NCI-H69 (cell line): ENCODE measurements at regions not wholly inside any gene's neighbourhood (a gene's known extent, or its start where the extent isn't known, plus 50 kb on each side); places are given as distances from the start of the nearest gene placed in this dataset.
"Not testable (repeated sequence)": the region's sequence is repeated elsewhere in the genome, so short reads cannot be mapped to it uniquely, and the experiment has no call there.

Experiments
- DNase-seq: peaks from one replicate; lab custom pipeline; 2025; lab: John Stamatoyannopoulos, UW

DNA sequence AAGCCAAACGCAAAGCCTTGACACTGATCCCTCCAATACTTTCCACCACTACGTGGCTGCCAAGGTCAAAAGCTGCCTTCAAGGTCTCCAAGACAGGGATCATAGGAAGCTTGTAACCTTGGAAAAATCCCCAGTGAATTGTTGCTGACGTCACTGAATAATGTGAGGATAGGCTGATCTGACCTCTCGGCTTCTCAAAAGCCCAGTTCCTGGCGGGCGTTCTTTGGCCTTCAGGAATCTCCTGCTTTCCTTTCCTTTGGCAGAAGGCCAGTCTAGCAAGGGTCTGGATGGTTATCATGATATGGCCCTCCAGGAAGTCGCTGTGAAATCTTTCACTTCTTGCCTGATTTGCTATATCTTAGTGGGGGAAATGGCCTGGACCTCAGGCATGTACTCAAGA, 61.4 kb upstream of the TNFAIP3 start:
- DNase-seq, result no peak

DNA sequence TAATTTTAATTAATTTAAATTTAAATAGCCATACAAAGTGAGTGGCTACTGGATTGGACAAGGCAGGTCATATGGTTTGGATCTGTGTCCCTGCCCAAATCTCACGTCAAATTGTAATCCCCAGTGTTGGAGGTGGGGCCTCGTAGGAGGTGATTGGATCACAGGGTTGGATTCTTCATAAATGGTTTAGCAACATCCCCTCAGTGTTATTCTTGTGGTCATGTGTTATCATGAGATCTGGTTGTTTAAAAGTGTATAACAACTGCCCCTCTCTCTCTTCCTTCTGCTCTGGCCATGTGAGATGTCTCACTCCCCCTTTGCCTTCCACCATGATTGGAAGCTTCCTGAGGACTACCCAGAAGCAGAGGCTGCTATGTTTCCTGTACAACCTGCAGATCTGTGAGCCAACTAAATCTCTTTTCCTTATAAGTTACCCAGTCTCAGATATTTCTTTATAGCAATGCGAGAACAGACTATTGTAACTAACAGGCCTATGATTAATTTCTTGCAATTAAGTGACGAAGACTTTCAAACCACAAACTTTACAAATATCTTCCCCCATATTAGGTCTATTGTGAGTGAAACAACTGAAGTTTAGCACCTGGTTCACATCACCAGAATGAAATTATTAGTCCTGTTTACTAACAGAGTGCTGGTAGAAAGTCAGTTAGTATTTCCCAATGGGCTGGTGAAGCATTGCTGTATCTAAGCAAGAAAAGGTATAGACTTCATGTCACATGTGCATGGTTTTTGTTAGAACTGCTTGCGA, 60.0 kb upstream of the TNFAIP3 start:
- DNase-seq, result no peak

- DNase-seq, result no peak
Observed at GRCh38 chr6:137808191-137808590, 58.9 kb upstream of the TNFAIP3 start.

- DNase-seq, result no peak
Observed at GRCh38 chr6:137808836-137809315, 58.2 kb upstream of the TNFAIP3 start.

GRCh38 chr6:137809895-137810553, 57.0 kb upstream of the TNFAIP3 start:
- DNase-seq, result not testable (repeated sequence)

DNA sequence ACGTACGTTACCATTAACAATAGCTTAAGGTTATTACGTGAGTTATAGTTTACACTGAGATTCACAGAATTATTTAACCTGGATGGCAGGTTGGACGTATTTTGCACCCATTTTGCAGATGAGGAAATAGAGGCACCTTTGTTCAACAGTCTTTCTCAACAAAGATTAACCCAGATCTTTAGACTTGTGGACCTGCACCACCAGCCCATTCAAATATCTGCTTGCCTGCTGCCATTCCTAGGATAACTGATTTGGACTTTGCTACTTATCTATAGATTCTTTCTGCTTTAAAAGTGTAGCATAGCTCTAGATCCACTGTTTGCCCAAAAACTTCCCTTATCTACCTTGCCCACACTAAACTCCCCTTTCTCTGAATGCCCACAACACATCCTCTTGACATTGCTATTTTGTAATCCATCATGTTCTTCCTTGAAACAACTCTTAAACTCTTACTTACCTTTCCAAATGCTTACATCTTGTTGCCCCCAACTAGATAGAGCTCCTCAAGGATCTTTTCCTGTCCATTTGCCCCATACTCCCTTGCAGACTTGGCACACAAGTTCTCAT, 56.4 kb upstream of the TNFAIP3 start:
- DNase-seq, result no peak

DNA sequence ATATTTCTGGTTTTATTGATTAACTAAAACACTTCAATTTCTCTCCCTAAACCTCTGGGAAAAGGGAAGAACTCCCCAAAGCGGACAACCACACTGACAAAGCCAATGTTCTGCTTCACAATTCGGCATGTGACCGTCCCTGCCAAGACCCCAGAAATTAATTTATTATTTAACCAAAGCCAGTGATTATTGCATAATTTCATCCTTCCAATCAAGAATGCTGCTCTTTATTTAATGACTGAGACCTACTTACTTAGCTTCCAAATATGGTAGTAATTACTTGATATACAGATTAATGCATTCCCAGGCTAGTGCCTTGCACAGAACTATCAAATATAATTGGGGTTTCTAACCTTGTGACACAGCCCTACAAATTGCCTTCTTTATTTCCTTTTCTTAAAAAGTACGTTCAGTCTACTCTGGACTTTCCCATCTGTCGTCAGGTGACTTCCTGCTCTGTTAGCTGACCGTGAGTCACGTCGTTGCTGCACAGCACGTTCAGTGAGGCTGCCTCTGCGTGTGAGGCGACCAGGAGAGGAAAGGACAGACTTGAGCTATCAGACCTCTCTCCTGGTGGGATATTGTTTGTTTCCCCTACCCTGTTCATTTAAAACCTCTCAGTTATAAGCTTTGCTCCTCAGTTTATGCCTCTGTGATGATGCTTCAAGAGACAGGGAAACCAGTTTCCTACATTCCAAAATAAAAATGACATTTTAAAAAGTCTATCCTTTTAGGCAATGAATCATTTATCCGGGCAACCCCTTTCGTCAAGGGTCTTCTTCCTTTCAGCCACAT, 55.7 kb upstream of the TNFAIP3 start:
- peak; percentile 82 for DNase-seq

GRCh38 chr6:137811916-137812553, 55.0 kb upstream of the TNFAIP3 start:
- no peak for DNase-seq

DNA sequence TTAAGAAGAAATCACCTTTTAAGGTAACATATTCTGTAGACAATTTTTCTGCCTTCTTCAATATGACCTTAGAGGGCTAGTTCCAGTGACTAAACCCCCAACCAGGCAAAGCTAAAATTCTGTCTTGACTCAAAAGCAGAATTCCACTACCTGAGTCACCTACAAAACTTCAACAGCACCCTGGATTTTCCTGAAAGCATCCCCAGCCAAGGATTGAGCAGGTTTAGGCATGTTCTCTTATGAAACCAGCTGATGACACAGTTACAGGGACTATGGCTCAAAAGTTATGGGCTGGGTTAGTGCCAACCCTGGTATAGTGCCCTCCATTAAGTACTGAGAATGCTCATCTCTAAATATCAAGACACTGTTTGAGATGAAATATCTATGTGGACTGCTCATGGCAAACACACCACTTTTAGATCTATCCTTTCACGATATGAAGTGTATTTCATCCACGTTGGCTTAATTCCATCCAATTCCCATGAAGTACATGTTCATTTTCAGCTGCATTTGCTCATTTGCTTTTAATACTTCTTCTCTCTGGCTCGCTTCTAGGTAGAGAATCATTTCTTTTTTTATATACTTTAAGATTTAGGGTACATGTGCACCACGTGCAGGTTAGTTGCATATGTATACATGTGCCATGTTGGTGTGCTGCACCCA, 53.6 kb upstream of the TNFAIP3 start:
- DNase-seq, result peak; percentile 14

- DNase-seq, result not testable (repeated sequence)
Observed at GRCh38 chr6:137814030-137814429, 53.0 kb upstream of the TNFAIP3 start.

DNA sequence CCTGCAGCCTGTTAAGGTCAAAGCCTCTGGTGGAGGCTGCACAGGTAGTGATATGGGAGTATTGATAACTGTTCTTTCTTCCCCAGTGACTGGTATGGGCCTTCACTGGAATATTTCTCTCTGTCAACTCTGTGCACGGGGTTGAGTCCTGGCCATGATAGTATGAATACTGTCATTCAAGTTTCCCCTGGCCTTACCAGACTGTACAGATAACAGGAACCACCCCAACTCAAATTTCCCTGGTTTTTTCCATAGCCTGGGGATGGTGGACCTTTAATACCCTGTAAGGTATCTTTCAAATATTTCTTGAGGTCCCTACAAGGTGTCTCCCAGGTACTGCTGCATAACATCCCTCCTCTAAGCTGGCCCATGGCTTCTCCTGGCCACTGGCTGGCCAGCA, 51.4 kb upstream of the TNFAIP3 start:
- DNase-seq, result no peak

GRCh38 chr6:137816133-137816579, 50.9 kb upstream of the TNFAIP3 start:
- DNase-seq, result no peak

DNA sequence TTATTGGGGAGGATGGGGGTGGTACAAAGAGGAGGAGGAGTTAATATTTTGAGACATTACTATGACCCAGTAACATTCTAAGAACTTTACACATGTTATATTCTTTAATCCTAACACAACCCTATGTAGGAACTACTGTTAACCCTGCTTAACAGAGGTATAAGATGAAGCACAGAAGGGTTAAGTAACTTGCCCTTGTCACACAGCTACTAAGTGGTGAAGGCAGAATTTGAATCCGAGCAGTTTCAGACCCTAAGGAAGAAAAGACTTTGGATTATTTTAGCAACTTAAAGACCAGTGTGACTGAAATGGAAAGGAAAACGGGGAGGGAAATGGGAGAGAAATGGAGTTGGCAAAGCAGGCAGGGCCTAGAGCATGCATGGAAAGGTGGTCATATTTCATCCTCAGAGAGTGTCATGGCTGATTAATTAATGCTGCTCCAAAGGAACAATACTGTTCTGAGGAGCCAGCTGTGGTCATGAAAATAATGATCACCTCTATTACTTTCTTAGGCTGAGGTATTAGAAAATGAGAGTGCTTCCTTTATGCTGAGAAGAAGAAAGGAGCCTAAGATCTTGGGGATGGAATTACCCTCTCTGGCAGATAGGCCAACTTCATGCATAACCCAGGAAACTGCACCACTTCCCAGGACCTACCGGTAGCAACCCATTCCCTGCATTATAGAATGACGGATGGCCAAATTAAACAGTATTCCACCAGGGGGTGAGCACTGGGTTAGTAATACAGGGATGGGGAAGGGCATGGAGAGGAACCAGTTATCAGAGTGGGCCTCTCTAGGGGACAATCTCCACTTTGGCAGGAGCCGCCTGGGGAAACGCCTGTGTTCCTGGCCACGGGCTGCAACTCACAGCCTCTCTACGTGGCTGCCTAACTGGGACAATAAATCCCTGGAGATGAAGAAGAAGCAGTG, 50.1 kb upstream of the TNFAIP3 start:
- peak; percentile 49 for DNase-seq
